Activated CD4-positive, alpha-beta T cell treated with anti-CD3 and anti-CD28 coated beads, Interleukin-2, amount 10 ng/mL, durations not matched to agents 7 days and 5 days (primary cell): ENCODE measurements at regions not wholly inside any gene's neighbourhood (a gene's known extent, or its start where the extent isn't known, plus 50 kb on each side); places are given as distances from the start of the nearest gene placed in this dataset.

ENCODE experiments used
- CTCF ChIA-PET: fragments of 350-600 bp; sonication (Branson Sonifier 250); formaldehyde crosslinking; loops from one replicate; lab custom pipeline; 2021; ENCODE audit warnings: antibody characterized with exemption; lab: Charles Lee
- POLR2A ChIA-PET: fragments of 350-600 bp; sonication (Branson Sonifier 250); formaldehyde crosslinking; loops from one replicate; lab custom pipeline; 2021; ENCODE audit warnings: antibody characterized with exemption; lab: Charles Lee
- DNase-seq: peaks from one replicate; pipeline ENCODE4 v3.0.0-alpha.2; 2020
- H3K27ac Mint-ChIP-seq: one replicate; pipeline ENCODE4 v1.8.0; 2021; ENCODE audit warnings: mild to moderate bottlenecking, moderate library complexity, mixed read lengths
- H3K27me3 Mint-ChIP-seq: one replicate; pipeline ENCODE4 v1.8.0; 2021; ENCODE audit warnings: mixed read lengths
- H3K36me3 Mint-ChIP-seq: one replicate; pipeline ENCODE4 v1.8.0; 2021; ENCODE audit warnings: low read depth, mixed read lengths
- H3K4me1 Mint-ChIP-seq: one replicate; pipeline ENCODE4 v1.8.0; 2021; ENCODE audit warnings: mixed read lengths
- H3K4me3 Mint-ChIP-seq: one replicate; pipeline ENCODE4 v1.8.0; 2021; ENCODE audit warnings: mild to moderate bottlenecking, moderate library complexity, mixed read lengths
- H3K9me3 Mint-ChIP-seq: one replicate; pipeline ENCODE4 v1.8.0; 2021; ENCODE audit warnings: mixed read lengths

GRCh38 chr4:11503166-11503565 is 74.5 kb upstream of the HS3ST1 start:
- H3K4me3 Mint-ChIP-seq: no peak overlapping the region
- ChIA-PET CTCF (no interaction called here), POLR2A (no interaction called here)
- H3K27ac Mint-ChIP-seq: no peak overlapping the region
- H3K36me3 Mint-ChIP-seq: no peaks in the 10 kb centered on the region
- DNase-seq: no peak
- H3K9me3 Mint-ChIP-seq: peaks cover 9% of the 10 kb centered on the region
- H3K27me3 Mint-ChIP-seq: no peaks in the 10 kb centered on the region
- H3K4me1 Mint-ChIP-seq: peaks cover 7% of the 10 kb centered on the region

GRCh38 chr4:11497972-11498371 is 69.3 kb upstream of the HS3ST1 start:
- Mint-ChIP-seq H3K4me3 (no peak overlapping the region), H3K27ac (no peak overlapping the region), H3K4me1 (peaks cover 9% of the 10 kb centered on the region), H3K27me3 (no peaks in the 10 kb centered on the region), H3K36me3 (no peaks in the 10 kb centered on the region), H3K9me3 (peaks cover 7% of the 10 kb centered on the region)
- ChIA-PET POLR2A (no interaction called here), CTCF (interaction anchor here (1.1 kb wide), 1 partner anchor 14 kb away, joined by 3 read pairs; no protein-coding TSS in a partner anchor)
- DNase-seq: no peak

- ChIA-PET CTCF (interaction anchor here (1.1 kb wide), 1 partner anchor 14 kb away, joined by 3 read pairs; no protein-coding TSS in a partner anchor), POLR2A (no interaction called here)
- Mint-ChIP-seq H3K9me3 (peaks cover 11% of the 10 kb centered on the region), H3K27ac (no peak overlapping the region), H3K36me3 (no peaks in the 10 kb centered on the region), H3K4me3 (no peak overlapping the region), H3K4me1 (peaks cover 9% of the 10 kb centered on the region), H3K27me3 (no peaks in the 10 kb centered on the region)
- peak; percentile 14 for DNase-seq
Observed at GRCh38 chr4:11497212-11497806, 68.6 kb upstream of the HS3ST1 start.

GRCh38 chr4:11496351-11496829 is 67.7 kb upstream of the HS3ST1 start:
- Mint-ChIP-seq H3K4me3 (no peak overlapping the region), H3K36me3 (no peaks in the 10 kb centered on the region), H3K9me3 (peaks cover 12% of the 10 kb centered on the region), H3K4me1 (peaks cover 9% of the 10 kb centered on the region), H3K27me3 (no peaks in the 10 kb centered on the region), H3K27ac (no peak overlapping the region)
- ChIA-PET POLR2A (no interaction called here), CTCF (interaction anchor here (1.4 kb wide), 1 partner anchor 10 kb away, joined by 6 read pairs; no protein-coding TSS in a partner anchor)
- DNase-seq: no peak

- Mint-ChIP-seq H3K4me3 (no peak overlapping the region), H3K27me3 (no peaks in the 10 kb centered on the region), H3K36me3 (no peaks in the 10 kb centered on the region), H3K4me1 (peaks cover 12% of the 10 kb centered on the region), H3K27ac (no peak overlapping the region), H3K9me3 (peaks cover 11% of the 10 kb centered on the region)
- DNase-seq: no peak
- CTCF ChIA-PET: interaction anchor here (1.4 kb wide), 1 partner anchor 11 kb away, joined by 6 read pairs; no protein-coding TSS in a partner anchor
- POLR2A ChIA-PET: no interaction called here
Observed at GRCh38 chr4:11495818-11496217, 67.1 kb upstream of the HS3ST1 start.

- Mint-ChIP-seq H3K4me3 (no peak overlapping the region), H3K27ac (no peak overlapping the region), H3K9me3 (peaks cover 11% of the 10 kb centered on the region), H3K4me1 (peaks cover 13% of the 10 kb centered on the region), H3K36me3 (no peaks in the 10 kb centered on the region), H3K27me3 (no peaks in the 10 kb centered on the region)
- ChIA-PET CTCF (interaction anchor here (0.6 to 1.4 kb wide), 2 partner anchors 12 to 680 kb away, joined by 3 to 6 read pairs; no protein-coding TSS in a partner anchor), POLR2A (no interaction called here)
- no peak for DNase-seq
Observed at GRCh38 chr4:11495291-11495690, 66.6 kb upstream of the HS3ST1 start.

- H3K4me3 Mint-ChIP-seq: no peak overlapping the region
- no peak for DNase-seq
- CTCF ChIA-PET: no interaction called here
- no peak overlapping the region for H3K27ac Mint-ChIP-seq
- H3K27me3 Mint-ChIP-seq: no peaks in the 10 kb centered on the region
- H3K36me3 Mint-ChIP-seq: no peaks in the 10 kb centered on the region
- peaks cover 20% of the 10 kb centered on the region for H3K4me1 Mint-ChIP-seq
- POLR2A ChIA-PET: no interaction called here
- peaks cover 13% of the 10 kb centered on the region for H3K9me3 Mint-ChIP-seq
Observed at GRCh38 chr4:11494232-11494631, 65.5 kb upstream of the HS3ST1 start.

GRCh38 chr4:11489453-11490083 is 60.9 kb upstream of the HS3ST1 start:
- CTCF ChIA-PET: no interaction called here
- no peak for DNase-seq
- Mint-ChIP-seq H3K27ac (peak overlapping the region; percentile 55), H3K4me3 (no peak overlapping the region), H3K4me1 (peaks cover 36% of the 10 kb centered on the region), H3K27me3 (no peaks in the 10 kb centered on the region), H3K36me3 (peaks cover 2% of the 10 kb centered on the region), H3K9me3 (peaks cover 15% of the 10 kb centered on the region)
- POLR2A ChIA-PET: no interaction called here

- no peak overlapping the region for H3K4me3 Mint-ChIP-seq
- no peak for DNase-seq
- peaks cover 15% of the 10 kb centered on the region for H3K9me3 Mint-ChIP-seq
- H3K27ac Mint-ChIP-seq: peak overlapping the region; percentile 55
- H3K27me3 Mint-ChIP-seq: no peaks in the 10 kb centered on the region
- CTCF ChIA-PET: no interaction called here
- POLR2A ChIA-PET: no interaction called here
- peaks cover 2% of the 10 kb centered on the region for H3K36me3 Mint-ChIP-seq
- H3K4me1 Mint-ChIP-seq: peaks cover 38% of the 10 kb centered on the region
Observed at GRCh38 chr4:11488657-11489452, 60.2 kb upstream of the HS3ST1 start.

GRCh38 chr4:11487868-11488544 is 59.3 kb upstream of the HS3ST1 start:
- H3K4me1 Mint-ChIP-seq: peaks cover 42% of the 10 kb centered on the region
- H3K27ac Mint-ChIP-seq: peak overlapping the region; percentile 33
- CTCF ChIA-PET: no interaction called here
- H3K9me3 Mint-ChIP-seq: peaks cover 15% of the 10 kb centered on the region
- POLR2A ChIA-PET: no interaction called here
- no peak overlapping the region for H3K4me3 Mint-ChIP-seq
- no peak for DNase-seq
- H3K27me3 Mint-ChIP-seq: no peaks in the 10 kb centered on the region
- peaks cover 2% of the 10 kb centered on the region for H3K36me3 Mint-ChIP-seq

GRCh38 chr4:11487139-11487538 is 58.4 kb upstream of the HS3ST1 start:
- H3K36me3 Mint-ChIP-seq: peaks cover 2% of the 10 kb centered on the region

GRCh38 chr4:11485926-11486325 is 57.2 kb upstream of the HS3ST1 start:
- ChIA-PET CTCF (interaction anchor here (1.8 kb wide), 1 partner anchor 39 kb away, joined by 3 read pairs; no protein-coding TSS in a partner anchor), POLR2A (no interaction called here)
- peaks cover 2% of the 10 kb centered on the region for H3K36me3 Mint-ChIP-seq
- peaks cover 49% of the 10 kb centered on the region for H3K4me1 Mint-ChIP-seq
- no peaks in the 10 kb centered on the region for H3K27me3 Mint-ChIP-seq
- DNase-seq: no peak
- H3K9me3 Mint-ChIP-seq: peaks cover 7% of the 10 kb centered on the region
- H3K27ac Mint-ChIP-seq: no peak overlapping the region
- no peak overlapping the region for H3K4me3 Mint-ChIP-seq

More at GRCh38 chr4:11487139-11487538, 58.4 kb upstream of the HS3ST1 start:
- Mint-ChIP-seq H3K4me3 (no peak overlapping the region), H3K27me3 (no peaks in the 10 kb centered on the region), H3K27ac (peak overlapping the region; percentile 16), H3K4me1 (peaks cover 50% of the 10 kb centered on the region), H3K9me3 (peaks cover 11% of the 10 kb centered on the region)
- ChIA-PET CTCF (no interaction called here), POLR2A (no interaction called here)
- DNase-seq: no peak
